ENCODE measurements at regions not wholly inside any gene's neighbourhood (a gene's known extent, or its start where the extent isn't known, plus 50 kb on each side); places are given as distances from the start of the nearest gene placed in this dataset.

GRCh38 chr10:94213001-94213530 lies 149.7 kb downstream of the NOC3L start:
- DNase-seq: no peak
- no peaks in the 10 kb centered on the region; the same call in 1 of the 2 replicates for H3K9me3 ChIP-seq
- H3K4me3 ChIP-seq (ENCODE audit: low read depth, low read length): no peak overlapping the region
- no peaks in the 10 kb centered on the region for H3K36me3 ChIP-seq
- H3K27me3 ChIP-seq: no peaks in the 10 kb centered on the region
- peaks cover 8% of the 10 kb centered on the region; the same call in 1 of the 2 replicates for H3K4me1 ChIP-seq
- no peak for TF ChIP-seq CTCF (IDR thresholded peaks at IDR 0.05; ENCODE audit: low read depth, low read length)

- TF ChIP-seq CTCF (IDR thresholded peaks at IDR 0.05; ENCODE audit: low read depth, low read length): no peak
- no peaks in the 10 kb centered on the region; the same call in 1 of the 2 replicates for H3K9me3 ChIP-seq
- no peaks in the 10 kb centered on the region for H3K27me3 ChIP-seq
- no peaks in the 10 kb centered on the region for H3K36me3 ChIP-seq
- no peak overlapping the region for H3K4me3 ChIP-seq (ENCODE audit: low read depth, low read length)
- peaks cover 8% of the 10 kb centered on the region; the same call in 1 of the 2 replicates for H3K4me1 ChIP-seq
- DNase-seq: no peak
Measured at GRCh38 chr10:94213980-94214379, 148.8 kb downstream of the NOC3L start.

GRCh38 chr10:94214481-94214893 lies 148.3 kb downstream of the NOC3L start:
- TF ChIP-seq CTCF (IDR thresholded peaks at IDR 0.05; ENCODE audit: low read depth, low read length): no peak
- no peak for DNase-seq
- Histone ChIP-seq H3K4me1 (peaks cover 8% of the 10 kb centered on the region; the same call in 1 of the 2 replicates), H3K27me3 (no peaks in the 10 kb centered on the region), H3K4me3 (ENCODE audit: low read depth, low read length) (no peak overlapping the region), H3K36me3 (no peaks in the 10 kb centered on the region), H3K9me3 (no peaks in the 10 kb centered on the region; the same call in 1 of the 2 replicates)

- H3K4me3 ChIP-seq (ENCODE audit: low read depth, low read length): no peak overlapping the region
- H3K36me3 ChIP-seq: no peaks in the 10 kb centered on the region
- no peak for DNase-seq
- H3K27me3 ChIP-seq: no peaks in the 10 kb centered on the region
- TF ChIP-seq CTCF (IDR thresholded peaks at IDR 0.05; ENCODE audit: low read depth, low read length): no peak
- H3K4me1 ChIP-seq: no peaks in the 10 kb centered on the region
- H3K9me3 ChIP-seq: no peaks in the 10 kb centered on the region
Measured at GRCh38 chr10:94216201-94216600, 146.5 kb downstream of the NOC3L start.

GRCh38 chr10:94217411-94217810 lies 145.3 kb downstream of the NOC3L start:
- no peaks in the 10 kb centered on the region for H3K9me3 ChIP-seq
- no peak for TF ChIP-seq CTCF (IDR thresholded peaks at IDR 0.05; ENCODE audit: low read depth, low read length)
- DNase-seq: no peak
- no peak overlapping the region for H3K4me3 ChIP-seq (ENCODE audit: low read depth, low read length)
- H3K36me3 ChIP-seq: no peaks in the 10 kb centered on the region
- H3K4me1 ChIP-seq: no peaks in the 10 kb centered on the region
- no peaks in the 10 kb centered on the region for H3K27me3 ChIP-seq

GRCh38 chr10:94218493-94219183 lies 144.1 kb downstream of the NOC3L start:
- Histone ChIP-seq H3K36me3 (no peaks in the 10 kb centered on the region), H3K27me3 (no peaks in the 10 kb centered on the region), H3K4me1 (no peaks in the 10 kb centered on the region; the same call in 1 of the 2 replicates), H3K9me3 (no peaks in the 10 kb centered on the region), H3K4me3 (ENCODE audit: low read depth, low read length) (no peak overlapping the region)
- no peak for DNase-seq
- TF ChIP-seq CTCF (IDR thresholded peaks at IDR 0.05; ENCODE audit: low read depth, low read length): no peak
